Upper lobe of right lung (tissue), 1 donor: ENCODE measurements at regions not wholly inside any gene's neighbourhood (a gene's known extent, or its start where the extent isn't known, plus 50 kb on each side); places are given as distances from the start of the nearest gene placed in this dataset.

Source experiments
- ATAC-seq: fragments of 200-7000 bp; cut with Tn5 transposase; one replicate; pipeline ENCODE4 v1.9.1; 2020; ENCODE audit warnings: mild to moderate bottlenecking, moderate library complexity
- DNase-seq: peaks from one replicate; pipeline ENCODE4 v3.0.0-alpha.2; 2020
- H3K27ac ChIP-seq: fragments of 200-600 bp; one replicate; pipeline ENCODE4 v1.8.0; 2022
- H3K27me3 ChIP-seq: fragments of 200-600 bp; one replicate; pipeline ENCODE4 v1.8.0; 2022; ENCODE audit warnings: mild to moderate bottlenecking
- H3K36me3 ChIP-seq: fragments of 200-600 bp; one replicate; pipeline ENCODE4 v1.8.0; 2022
- H3K4me1 ChIP-seq: fragments of 200-600 bp; one replicate; pipeline ENCODE4 v1.8.0; 2022
- H3K4me3 ChIP-seq: fragments of 200-600 bp; one replicate; pipeline ENCODE4 v1.8.0; 2022; ENCODE audit warnings: mild to moderate bottlenecking
- H3K9me3 ChIP-seq: fragments of 200-600 bp; one replicate; pipeline ENCODE4 v1.8.0; 2022
- CTCF ChIP-seq: fragments of 200-600 bp; IDR thresholded peaks from one replicate; pipeline ENCODE4 v1.8.0; 2022; ENCODE audit warnings: antibody characterized with exemption
- intact Hi-C: fragments of 100-400 bp; cut with DNase I; formaldehyde crosslinking; loops from one replicate; pipeline ENCODE4 v1.11.0; 2022
- donor health status: DM: no; HTN: yes; CAD: no; lungs with severe emphysema.

GRCh38 chr4:65845199-65845773, 175.0 kb upstream of the EPHA5 start:
- no peaks in the 10 kb centered on the region for H3K27me3 ChIP-seq
- intact Hi-C loops, result no loop called here
- no peak for TF ChIP-seq CTCF
- DNase-seq, result no peak
- no peak overlapping the region for H3K4me3 ChIP-seq
- H3K4me1 ChIP-seq, result no peaks in the 10 kb centered on the region
- no peak overlapping the region for H3K27ac ChIP-seq
- no peaks in the 10 kb centered on the region for H3K36me3 ChIP-seq
- no peak for ATAC-seq
- H3K9me3 ChIP-seq, result no peaks in the 10 kb centered on the region

- DNase-seq, result no peak
- Histone ChIP-seq H3K36me3 (no peaks in the 10 kb centered on the region), H3K27me3 (no peaks in the 10 kb centered on the region), H3K4me3 (no peak overlapping the region), H3K4me1 (no peaks in the 10 kb centered on the region), H3K9me3 (no peaks in the 10 kb centered on the region), H3K27ac (no peak overlapping the region)
- no peak for ATAC-seq
- intact Hi-C loops, result no loop called here
- TF ChIP-seq CTCF, result no peak
Observed at GRCh38 chr4:65839164-65839931, 169.1 kb upstream of the EPHA5 start.

GRCh38 chr4:65834707-65835106, 164.4 kb upstream of the EPHA5 start:
- H3K4me1 ChIP-seq, result no peaks in the 10 kb centered on the region
- ATAC-seq (no peak), DNase-seq (no peak)
- intact Hi-C loops, result no loop called here
- H3K4me3 ChIP-seq, result no peak overlapping the region
- no peak overlapping the region for H3K27ac ChIP-seq
- no peaks in the 10 kb centered on the region for H3K27me3 ChIP-seq
- no peak for TF ChIP-seq CTCF
- no peaks in the 10 kb centered on the region for H3K9me3 ChIP-seq
- no peaks in the 10 kb centered on the region for H3K36me3 ChIP-seq

GRCh38 chr4:65831828-65832227, 161.5 kb upstream of the EPHA5 start:
- Histone ChIP-seq H3K27me3 (no peaks in the 10 kb centered on the region), H3K9me3 (no peaks in the 10 kb centered on the region), H3K27ac (no peak overlapping the region), H3K4me1 (no peaks in the 10 kb centered on the region), H3K36me3 (no peaks in the 10 kb centered on the region), H3K4me3 (no peak overlapping the region)
- no peak for DNase-seq
- no peak for TF ChIP-seq CTCF
- intact Hi-C loops, result no loop called here
- no peak for ATAC-seq

DNA sequence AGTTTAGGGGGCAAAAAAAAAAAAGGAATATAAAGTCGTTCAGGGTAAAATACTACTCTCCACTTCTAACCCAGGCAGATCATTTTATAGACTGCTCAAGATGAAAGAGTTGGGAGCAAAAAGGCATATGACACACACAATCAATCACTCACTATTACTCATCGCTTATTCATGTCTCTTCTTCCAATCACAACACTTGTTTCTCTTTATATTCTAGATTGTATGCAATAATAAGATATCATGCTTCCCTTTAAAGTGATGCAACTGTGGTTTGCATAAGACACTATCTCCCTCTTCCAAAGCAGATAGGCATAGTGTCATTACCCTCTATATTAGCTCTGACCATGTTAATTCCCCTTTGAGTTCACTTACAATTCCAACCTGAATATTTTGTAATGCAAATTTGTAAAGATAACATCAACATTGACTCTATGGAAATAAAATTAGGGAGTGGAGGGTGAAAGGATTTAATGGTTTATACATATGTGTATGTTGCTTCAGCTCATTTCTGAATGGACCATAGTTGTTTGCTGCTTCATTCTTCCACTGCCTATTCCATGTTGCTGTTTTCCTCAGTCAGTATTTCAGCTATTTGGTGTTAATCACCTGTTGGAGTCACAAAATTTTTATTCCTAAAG, 154.9 kb upstream of the EPHA5 start:
- intact Hi-C loops, result no loop called here
- Histone ChIP-seq H3K9me3 (no peaks in the 10 kb centered on the region), H3K4me1 (no peaks in the 10 kb centered on the region), H3K4me3 (no peak overlapping the region), H3K36me3 (no peaks in the 10 kb centered on the region), H3K27ac (no peak overlapping the region), H3K27me3 (no peaks in the 10 kb centered on the region)
- ATAC-seq (no peak), DNase-seq (no peak)
- TF ChIP-seq CTCF, result no peak
